ENCODE measurements at regions not wholly inside any gene's neighbourhood (a gene's known extent, or its start where the extent isn't known, plus 50 kb on each side); places are given as distances from the start of the nearest gene placed in this dataset.

GRCh38 chr7:69193061-69193460, 405.2 kb upstream of the AUTS2 start:
- Histone ChIP-seq H3K27me3 (ENCODE audit: control insufficient read depth, low read length) (no peaks in the 10 kb centered on the region), H3K27ac (ENCODE audit: low read depth, low read length) (no peak overlapping the region), H3K79me2 (ENCODE audit: control insufficient read depth, low read length) (no peaks in the 10 kb centered on the region), H3K9me3 (ENCODE audit: control insufficient read depth, insufficient read depth, low read length) (peaks cover 15% of the 10 kb centered on the region), H3K9me2 (replicated peaks; ENCODE audit: control insufficient read depth, low read length) (no peaks in the 10 kb centered on the region), H3K4me2 (ENCODE audit: low read length) (no peak overlapping the region), H3F3A (ENCODE audit: control insufficient read depth, insufficient read depth) (no peaks in the 10 kb centered on the region; the same call in 1 of the 2 replicates), H4K20me1 (ENCODE audit: control insufficient read depth, insufficient read depth, low read depth, low read length) (no peaks in the 10 kb centered on the region), H3K4me3 (ENCODE audit: low read length) (no peak overlapping the region), H3K4me1 (ENCODE audit: control insufficient read depth, low read length) (no peaks in the 10 kb centered on the region), H3K36me3 (ENCODE audit: control insufficient read depth, low read length) (no peaks in the 10 kb centered on the region)
- no peak for TF ChIP-seq CTCF (IDR thresholded peaks at IDR 0.05; ENCODE audit: low read depth, low read length, poor library complexity, severe bottlenecking)
- TF ChIP-seq EZH2phosphoT487 (IDR thresholded peaks at IDR 0.05; ENCODE audit: borderline replicate concordance, low read length), result no peak

- peaks cover 19% of the 10 kb centered on the region for H3K4me1 ChIP-seq (ENCODE audit: control insufficient read depth, low read length)
- no peak for TF ChIP-seq EZH2phosphoT487 (IDR thresholded peaks at IDR 0.05; ENCODE audit: borderline replicate concordance, low read length)
- no peaks in the 10 kb centered on the region for H4K20me1 ChIP-seq (ENCODE audit: control insufficient read depth, insufficient read depth, low read depth, low read length)
- H3K27ac ChIP-seq (ENCODE audit: low read depth, low read length), result no peak overlapping the region
- no peaks in the 10 kb centered on the region for H3K79me2 ChIP-seq (ENCODE audit: control insufficient read depth, low read length)
- H3K9me2 ChIP-seq (replicated peaks; ENCODE audit: control insufficient read depth, low read length), result no peaks in the 10 kb centered on the region
- H3K27me3 ChIP-seq (ENCODE audit: control insufficient read depth, low read length), result no peaks in the 10 kb centered on the region
- H3F3A ChIP-seq (ENCODE audit: control insufficient read depth, insufficient read depth), result peaks cover 25% of the 10 kb centered on the region
- H3K9me3 ChIP-seq (ENCODE audit: control insufficient read depth, insufficient read depth, low read length), result peaks cover 39% of the 10 kb centered on the region
- no peak overlapping the region for H3K4me2 ChIP-seq (ENCODE audit: low read length)
- H3K36me3 ChIP-seq (ENCODE audit: control insufficient read depth, low read length), result no peaks in the 10 kb centered on the region
- no peak overlapping the region for H3K4me3 ChIP-seq (ENCODE audit: low read length)
Observed at GRCh38 chr7:69196593-69196992, 401.7 kb upstream of the AUTS2 start.

- TF ChIP-seq EZH2phosphoT487 (IDR thresholded peaks at IDR 0.05; ENCODE audit: borderline replicate concordance, low read length) (no peak), CTCF (IDR thresholded peaks at IDR 0.05; ENCODE audit: low read depth, low read length, poor library complexity, severe bottlenecking) (no peak)
Observed at GRCh38 chr7:69198250-69198649, 400.0 kb upstream of the AUTS2 start.

GRCh38 chr7:69199041-69199440, 399.2 kb upstream of the AUTS2 start:
- H4K20me1 ChIP-seq (ENCODE audit: control insufficient read depth, insufficient read depth, low read depth, low read length), result no peaks in the 10 kb centered on the region
- H3K36me3 ChIP-seq (ENCODE audit: control insufficient read depth, low read length), result no peaks in the 10 kb centered on the region
- peak overlapping the region; percentile 75 for H3K27ac ChIP-seq (ENCODE audit: low read depth, low read length)
- H3F3A ChIP-seq (ENCODE audit: control insufficient read depth, insufficient read depth), result peaks cover 25% of the 10 kb centered on the region
- H3K9me2 ChIP-seq (replicated peaks; ENCODE audit: control insufficient read depth, low read length), result no peaks in the 10 kb centered on the region
- H3K4me1 ChIP-seq (ENCODE audit: control insufficient read depth, low read length), result peaks cover 19% of the 10 kb centered on the region
- H3K9me3 ChIP-seq (ENCODE audit: control insufficient read depth, insufficient read depth, low read length), result peaks cover 39% of the 10 kb centered on the region
- H3K27me3 ChIP-seq (ENCODE audit: control insufficient read depth, low read length), result 0 out of 2 replicates have a peak, but pooled peaks cover 3% of the 10 kb centered on the region
- no peaks in the 10 kb centered on the region for H3K79me2 ChIP-seq (ENCODE audit: control insufficient read depth, low read length)
- TF ChIP-seq CTCF (IDR thresholded peaks at IDR 0.05; ENCODE audit: low read depth, low read length, poor library complexity, severe bottlenecking) (no peak), EZH2phosphoT487 (IDR thresholded peaks at IDR 0.05; ENCODE audit: borderline replicate concordance, low read length) (no peak)
- H3K4me2 ChIP-seq (ENCODE audit: low read length), result peak overlapping the region; percentile 45
- H3K4me3 ChIP-seq (ENCODE audit: low read length), result peak overlapping the region; percentile 35

More at GRCh38 chr7:69198250-69198649, 400.0 kb upstream of the AUTS2 start:
- Histone ChIP-seq H3K4me1 (ENCODE audit: control insufficient read depth, low read length) (peaks cover 19% of the 10 kb centered on the region), H3K9me2 (replicated peaks; ENCODE audit: control insufficient read depth, low read length) (no peaks in the 10 kb centered on the region), H3K4me2 (ENCODE audit: low read length) (no peak overlapping the region), H3K9me3 (ENCODE audit: control insufficient read depth, insufficient read depth, low read length) (peaks cover 39% of the 10 kb centered on the region), H3K27ac (ENCODE audit: low read depth, low read length) (no peak overlapping the region), H3K36me3 (ENCODE audit: control insufficient read depth, low read length) (no peaks in the 10 kb centered on the region), H3K4me3 (ENCODE audit: low read length) (no peak overlapping the region), H3K27me3 (ENCODE audit: control insufficient read depth, low read length) (0 out of 2 replicates have a peak, but pooled peaks cover 3% of the 10 kb centered on the region), H3F3A (ENCODE audit: control insufficient read depth, insufficient read depth) (peaks cover 25% of the 10 kb centered on the region), H3K79me2 (ENCODE audit: control insufficient read depth, low read length) (no peaks in the 10 kb centered on the region), H4K20me1 (ENCODE audit: control insufficient read depth, insufficient read depth, low read depth, low read length) (no peaks in the 10 kb centered on the region)

All from DOHH2 (cell line).